ENCODE measurements at regions not wholly inside any gene's neighbourhood (a gene's known extent, or its start where the extent isn't known, plus 50 kb on each side); places are given as distances from the start of the nearest gene placed in this dataset.

- TF ChIP-seq CTCF (IDR thresholded peaks at IDR 0.05) (no peak), POLR2AphosphoS5 (IDR thresholded peaks at IDR 0.05; ENCODE audit: insufficient read depth in 1 of 2, low read depth in 1 of 2) (no peak), POLR2A (IDR thresholded peaks at IDR 0.05) (no peak)
Measured at GRCh38 chr20:30910937-30911725, 346.3 kb upstream of the DEFB115 start.

All from vagina (tissue), 2 donors.